SK-N-SH (cell line): ENCODE measurements at regions not wholly inside any gene's neighbourhood (a gene's known extent, or its start where the extent isn't known, plus 50 kb on each side); places are given as distances from the start of the nearest gene placed in this dataset.
A peak's percentile ranks its signal among the peaks of the same experiment; 100 is the strongest.

ENCODE experiments used
- CTCF ChIA-PET: fragments of 300-600, 350-600 bp; formaldehyde crosslinking; extraction: SDS; loops from one replicate; lab custom pipeline; 2021; lab: Yijun Ruan, JAX
- POLR2A ChIA-PET: fragments of 350-600 bp; sonication (Branson Sonifier 250); formaldehyde crosslinking; extraction: SDS; loops from one replicate; lab custom pipeline; 2020; ENCODE audit warnings: antibody characterized with exemption, inconsistent platforms; lab: Yijun Ruan, JAX
- DNase-seq: peaks from one replicate; pipeline ENCODE4 v3.0.0; 2012
- H2AFZ ChIP-seq: fragments of 200-600 bp; sonication (generic); 2 replicates; pipeline ENCODE4 v1.8.1; 2016; ENCODE audit warnings: antibody characterized with exemption, mild to moderate bottlenecking, low read depth
- H3F3A ChIP-seq: fragments of 200-600 bp; sonication (generic); replicated peaks from 2 replicates; pipeline ENCODE3; 2016; ENCODE audit warnings: antibody characterized with exemption, mild to moderate bottlenecking; ENCODE audit not compliant: insufficient read depth
- H3K27ac ChIP-seq, 2 experiments: fragments of 200-500 bp in 1 of 2; fragments of 200-600 bp in 1 of 2; sonication (Bioruptor generic) in 1 of 2; sonication (generic), shearing (Covaris generic) in 1 of 2; 2 replicates each; pipeline versions ENCODE4 v1.5.1 to v1.6.1; 2014 to 2016; ENCODE audit warnings: low read depth in 2 of 2, inconsistent platforms in 1 of 2, low read length in 1 of 2, mild to moderate bottlenecking in 1 of 2, mixed read lengths in 1 of 2
- H3K27me3 ChIP-seq: fragments of 200-600 bp; sonication (generic), shearing (Covaris generic); 2 replicates; pipeline ENCODE4 v1.6.1; 2016; ENCODE audit warnings: mixed run types; ENCODE audit not compliant: insufficient read depth
- H3K36me3 ChIP-seq, 2 experiments: fragments of 200-500 bp in 1 of 2; fragments of 200-600 bp in 1 of 2; sonication (Bioruptor generic) in 1 of 2; sonication (generic) in 1 of 2; replicated peaks in 1 of 2; 2 replicates each; pipeline versions ENCODE3 to v1.5.1; 2014 to 2016; ENCODE audit warnings: low read length in 1 of 2, mild to moderate bottlenecking in 1 of 2; ENCODE audit not compliant: insufficient read depth in 2 of 2, control insufficient read depth in 1 of 2
- H3K4me1 ChIP-seq, 2 experiments: fragments of 200-500 bp in 1 of 2; fragments of 200-600 bp in 1 of 2; sonication (Bioruptor generic) in 1 of 2; sonication (generic), shearing (Covaris generic) in 1 of 2; 2 replicates each; pipeline versions ENCODE4 v1.5.1 to v1.6.1; 2014 to 2016; ENCODE audit warnings: low read depth in 1 of 2, low read length in 1 of 2, mixed run types in 1 of 2; ENCODE audit not compliant: insufficient read depth in 2 of 2, control insufficient read depth in 1 of 2
- H3K4me2 ChIP-seq: fragments of 200-600 bp; sonication (generic), shearing (Covaris generic); 2 replicates; pipeline ENCODE4 v1.6.1; 2017; ENCODE audit warnings: mixed run types
- H3K4me3 ChIP-seq, 2 experiments: fragments of 200-500 bp in 1 of 2; fragments of 200-600 bp in 1 of 2; sonication (Bioruptor generic) in 1 of 2; sonication (generic), shearing (Covaris generic) in 1 of 2; 2 replicates each; pipeline versions ENCODE4 v1.5.1 to v1.8.1; 2014 to 2016; ENCODE audit warnings: low read depth in 2 of 2, inconsistent platforms in 1 of 2, low read length in 1 of 2, mild to moderate bottlenecking in 1 of 2, mixed read lengths in 1 of 2, moderate library complexity in 1 of 2
- H3K79me2 ChIP-seq: fragments of 200-600 bp; sonication (generic); 2 replicates; pipeline ENCODE4 v1.8.1; 2017; ENCODE audit warnings: mild to moderate bottlenecking; ENCODE audit not compliant: insufficient read depth
- H3K9ac ChIP-seq: fragments of 200-600 bp; sonication (generic); 2 replicates; pipeline ENCODE4 v1.6.1; 2017; ENCODE audit warnings: mixed run types
- H3K9me2 ChIP-seq: fragments of 200-600 bp; sonication (generic); 2 replicates; pipeline ENCODE4 v1.6.1; 2017; ENCODE audit warnings: mixed run types
- H3K9me3 ChIP-seq: fragments of 200-600 bp; sonication (generic); 2 replicates; pipeline ENCODE4 v1.6.1; 2017; ENCODE audit warnings: mixed run types, mild to moderate bottlenecking, moderate library complexity
- H4K20me1 ChIP-seq: fragments of 200-600 bp; sonication (generic); 2 replicates; pipeline ENCODE4 v1.6.1; 2017; ENCODE audit warnings: mild to moderate bottlenecking, mixed run types; ENCODE audit not compliant: insufficient read depth
- CTCF ChIP-seq: fragments of 200-600 bp; sonication (generic); IDR thresholded peaks from 2 replicates; pipeline ENCODE4 v1.6.1; 2017; ENCODE audit warnings: antibody characterized with exemption, mild to moderate bottlenecking, moderate library complexity
- ELF1 ChIP-seq: IDR thresholded peaks from 2 replicates; pipeline ENCODE4 v1.4.0; 2012
- EP300 ChIP-seq, 2 experiments: IDR thresholded peaks; 2 replicates each; pipeline versions ENCODE4 v1.4.0 to v1.6.1; 2012; ENCODE audit warnings: borderline replicate concordance in 1 of 2, low read depth in 1 of 2, low read length in 1 of 2
- FOXJ3 ChIP-seq: sonication (generic); formaldehyde crosslinking; IDR thresholded peaks from 2 replicates; pipeline ENCODE4 v1.5.1; 2020; ENCODE audit warnings: mild to moderate bottlenecking, missing genetic modification reagents
- JUND ChIP-seq: IDR thresholded peaks from 2 replicates; pipeline ENCODE4 v1.4.0; 2012
- MEF2A ChIP-seq: IDR thresholded peaks from 2 replicates; pipeline ENCODE4 v1.4.0; 2012; ENCODE audit warnings: low read depth, borderline replicate concordance
- NFIC ChIP-seq: IDR thresholded peaks from 2 replicates; pipeline ENCODE4 v1.4.0; 2012; ENCODE audit warnings: borderline replicate concordance
- RAD21 ChIP-seq: IDR thresholded peaks from 2 replicates; pipeline ENCODE4 v1.6.1; 2012; ENCODE audit warnings: mild to moderate bottlenecking, low read length
- REST ChIP-seq: IDR thresholded peaks from 2 replicates; pipeline ENCODE4 v1.6.1; 2012; ENCODE audit warnings: mild to moderate bottlenecking, low read depth, low read length, moderate library complexity
- TCF12 ChIP-seq: IDR thresholded peaks from 2 replicates; pipeline ENCODE4 v1.4.0; 2012
- USF2 ChIP-seq: fragments of 150-350 bp; IDR thresholded peaks from 2 replicates; pipeline ENCODE4 v1.6.1; 2017; ENCODE audit warnings: antibody characterized with exemption, low read length, low read depth, borderline replicate concordance
- ZBTB33 ChIP-seq: IDR thresholded peaks from 2 replicates; pipeline ENCODE4 v1.4.0; 2012; ENCODE audit warnings: low read depth, borderline replicate concordance
- WGBS: methylation state at CpG from one replicate; pipeline ENCODE4 v1.1.6; 2017; ENCODE audit warnings: low lambda C conversion rate; 5-methylcytosine and 5-hydroxymethylcytosine counted together

- CTCF ChIA-PET, result interaction anchor here (0.5 kb wide), 1 partner anchor 426 kb away, joined by 3 read pairs; no protein-coding TSS in a partner anchor
- peaks cover 2 to 9% of the 10 kb centered on the region in 2 experiments; a peak in 3 of 4 replicates for H3K4me1 ChIP-seq
- H3K4me2 ChIP-seq, result no peak overlapping the region
- H3F3A ChIP-seq, result peaks cover 11% of the 10 kb centered on the region
- WGBS, result 85% methylated on average over 1 of the region's 1 CpG
- TF ChIP-seq REST, result no peak
- no peak for TF ChIP-seq CTCF
- TF ChIP-seq RAD21, result no peak
- TF ChIP-seq EP300 (IDR thresholded peaks at IDR 0.05; ENCODE audit: borderline replicate concordance in 1 of 2, low read depth in 1 of 2, low read length in 1 of 2), result no peak
- no peak for TF ChIP-seq USF2
- H3K27me3 ChIP-seq, result no peaks in the 10 kb centered on the region
- peak overlapping the region in 1 of 2 experiments; percentile 68; a peak in 1 of 4 replicates for H3K27ac ChIP-seq
- H4K20me1 ChIP-seq, result no peaks in the 10 kb centered on the region
- H3K9ac ChIP-seq, result no peak overlapping the region
- no peak overlapping the region for H2AFZ ChIP-seq
- DNase-seq, result no peak
- no peaks in the 10 kb centered on the region for H3K79me2 ChIP-seq
- no peaks in the 10 kb centered on the region for H3K9me2 ChIP-seq
- peaks cover 0 to 5% of the 10 kb centered on the region in 2 experiments for H3K36me3 ChIP-seq
- H3K9me3 ChIP-seq, result no peaks in the 10 kb centered on the region
- POLR2A ChIA-PET, result no interaction called here
- H3K4me3 ChIP-seq, result no peak overlapping the region
These were observed 453.3 kb downstream of the MEIS1 start for GRCh38 chr2:66888246-66888645.

DNA sequence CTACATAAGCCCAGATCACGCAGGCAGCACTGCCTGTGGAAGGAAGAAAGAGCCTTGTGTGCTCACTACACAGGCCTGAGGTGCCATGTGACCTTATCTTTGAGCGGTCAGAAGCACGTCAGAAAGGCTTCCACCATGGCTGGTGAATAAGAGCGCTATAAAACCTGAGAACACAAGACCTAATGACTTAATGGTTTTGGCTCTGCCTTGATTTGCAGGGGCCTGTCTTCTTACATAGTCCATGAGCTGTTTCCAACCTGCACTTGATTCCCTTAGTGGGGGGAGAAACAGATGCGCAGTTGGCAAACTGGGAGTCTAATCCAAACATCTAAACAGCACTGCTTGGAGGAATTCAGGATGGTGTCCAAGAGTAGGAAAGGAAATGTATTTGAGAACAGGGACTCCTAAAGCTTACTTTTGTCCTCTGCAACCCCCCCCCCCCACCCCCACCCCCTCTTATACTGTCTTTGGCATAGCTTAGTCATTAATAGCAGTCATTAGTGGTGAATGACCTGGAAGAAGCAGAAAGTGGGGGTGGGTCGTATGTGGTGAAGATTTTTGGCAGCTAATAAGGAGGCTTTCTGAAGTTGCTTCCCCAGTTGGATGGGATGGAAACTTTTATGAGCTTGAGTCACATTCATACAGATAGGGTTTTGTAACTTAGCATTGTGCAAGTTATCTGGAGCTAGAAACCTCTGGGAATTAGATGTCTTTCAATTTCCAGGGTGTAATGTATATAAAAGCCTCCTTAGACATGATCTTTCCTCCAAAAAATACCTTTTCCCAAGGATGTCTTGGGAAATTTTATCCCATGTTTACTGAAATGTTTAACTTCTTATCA is 454.1 kb downstream of the MEIS1 start:
- no peaks in the 10 kb centered on the region for H3K9me3 ChIP-seq
- no peak overlapping the region for H3K4me3 ChIP-seq
- CTCF ChIA-PET, result interaction anchor here (0.5 kb wide), 1 partner anchor 426 kb away, joined by 3 read pairs; no protein-coding TSS in a partner anchor
- no peaks in the 10 kb centered on the region for H3K9me2 ChIP-seq
- peaks cover 2 to 9% of the 10 kb centered on the region in 2 experiments; a peak in 3 of 4 replicates for H3K4me1 ChIP-seq
- peak overlapping the region in 1 of 2 experiments; percentile 68; a peak in 2 of 4 replicates for H3K27ac ChIP-seq
- DNase-seq, result no peak
- H3F3A ChIP-seq, result peaks cover 11% of the 10 kb centered on the region
- no peaks in the 10 kb centered on the region for H4K20me1 ChIP-seq
- H3K79me2 ChIP-seq, result no peaks in the 10 kb centered on the region
- POLR2A ChIA-PET, result no interaction called here
- H2AFZ ChIP-seq, result no peak overlapping the region
- H3K9ac ChIP-seq, result no peak overlapping the region
- peaks cover 0 to 4% of the 10 kb centered on the region in 2 experiments for H3K36me3 ChIP-seq
- 75% methylated on average over 6 of the region's 6 CpGs for WGBS
- H3K4me2 ChIP-seq, result no peak overlapping the region
- H3K27me3 ChIP-seq, result no peaks in the 10 kb centered on the region
- TF ChIP-seq ZBTB33 (no peak), CTCF (no peak), FOXJ3 (CRISPR knock-in tag) (no peak), NFIC (peak; percentile 38; the same call in 1 of the 2 replicates), TCF12 (peak; percentile 42; the same call in 1 of the 2 replicates), USF2 (no peak), EP300 (IDR thresholded peaks at IDR 0.05; ENCODE audit: borderline replicate concordance in 1 of 2, low read depth in 1 of 2, low read length in 1 of 2) (no peak), ELF1 (no peak), JUND (no peak), MEF2A (no peak)
